ENCODE measurements at regions not wholly inside any gene's neighbourhood (a gene's known extent, or its start where the extent isn't known, plus 50 kb on each side); places are given as distances from the start of the nearest gene placed in this dataset.

DNA sequence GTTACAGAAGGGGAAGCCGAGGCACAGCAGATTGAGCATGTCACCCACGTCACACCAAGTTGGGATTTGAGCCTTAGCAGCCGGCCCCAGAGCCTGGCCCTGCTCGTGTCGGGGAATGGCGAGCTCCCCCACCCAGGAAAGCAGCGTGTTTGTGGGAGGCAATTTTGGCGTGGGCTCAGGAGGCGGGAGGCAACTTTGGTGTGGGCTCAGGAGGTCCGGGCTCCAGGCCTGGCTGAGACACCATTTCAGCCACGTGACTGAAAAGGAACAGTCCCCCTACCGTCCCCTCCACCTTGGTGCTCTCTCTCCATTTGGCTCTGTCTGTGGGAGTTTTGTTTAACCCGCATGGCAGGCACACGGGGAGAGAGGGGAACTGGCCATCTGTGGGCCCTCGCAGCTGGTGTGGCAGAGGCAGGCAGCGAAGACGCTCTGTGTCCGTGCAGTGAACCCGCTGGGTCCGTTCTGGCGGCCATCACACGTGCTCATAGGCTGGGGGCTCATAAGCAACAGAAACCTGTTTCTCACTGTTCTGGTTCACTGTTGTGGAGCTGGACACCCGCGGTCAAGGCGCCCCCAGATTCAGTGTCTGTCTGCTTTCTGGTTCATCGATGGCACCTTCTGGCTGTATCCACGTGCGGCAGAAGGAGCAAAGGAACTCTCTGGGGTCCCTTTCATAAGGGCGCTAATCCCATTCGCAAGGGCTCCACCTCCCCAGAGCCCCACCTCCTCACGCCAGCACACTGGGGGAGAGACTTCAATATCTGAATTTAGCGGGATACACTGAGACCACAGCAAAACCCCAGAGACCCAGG lies 110.2 kb downstream of the CRYAA start:
- Mint-ChIP-seq H3K36me3 (ENCODE audit: insufficient read depth, unreplicated experiment) (no peaks in the 10 kb centered on the region), H3K4me3 (ENCODE audit: low read depth, unreplicated experiment) (no peak overlapping the region), H3K4me1 (ENCODE audit: low read depth, unreplicated experiment) (no peaks in the 10 kb centered on the region), H3K27ac (ENCODE audit: unreplicated experiment) (no peak overlapping the region), H3K9me3 (ENCODE audit: low read depth, unreplicated experiment) (no peaks in the 10 kb centered on the region), H3K27me3 (ENCODE audit: unreplicated experiment) (peaks cover 13% of the 10 kb centered on the region)
- CTCF ChIA-PET = no interaction called here
- no peak for TF ChIP-seq CTCF (IDR thresholded peaks at IDR 0.05; ENCODE audit: unreplicated experiment)
- intact Hi-C loops (cut with micrococcal nuclease; ENCODE audit: unreplicated experiment) = no loop called here
- BruUV-seq (replicated peaks) = no TSS peak
- no peak for DNase-seq

DNA sequence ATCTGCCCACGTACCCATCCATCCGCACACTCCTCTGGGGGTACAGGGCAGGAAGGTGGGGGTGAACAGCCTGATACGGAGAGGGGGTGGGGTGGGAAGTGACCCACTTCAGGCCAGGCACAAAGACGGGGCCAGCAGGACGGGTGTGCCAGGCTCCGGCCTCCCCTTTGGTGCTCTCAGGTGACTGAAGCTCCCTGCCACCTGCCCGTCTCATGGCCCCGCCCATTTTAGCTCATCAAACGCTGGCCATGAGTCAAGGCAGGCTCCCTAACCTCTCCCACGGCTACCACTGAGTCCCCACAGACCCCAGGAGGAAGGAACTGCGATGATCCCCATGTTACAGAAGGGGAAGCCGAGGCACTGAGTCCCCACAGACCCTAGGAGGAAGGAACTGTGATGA lies 109.6 kb downstream of the CRYAA start:
- DNase-seq = no peak
- no peak for TF ChIP-seq CTCF (IDR thresholded peaks at IDR 0.05; ENCODE audit: unreplicated experiment)
- no peak overlapping the region for H3K4me3 Mint-ChIP-seq (ENCODE audit: low read depth, unreplicated experiment)
- no TSS peak for BruUV-seq (replicated peaks)
- H3K36me3 Mint-ChIP-seq (ENCODE audit: insufficient read depth, unreplicated experiment) = no peaks in the 10 kb centered on the region
- peaks cover 13% of the 10 kb centered on the region for H3K27me3 Mint-ChIP-seq (ENCODE audit: unreplicated experiment)
- no peaks in the 10 kb centered on the region for H3K4me1 Mint-ChIP-seq (ENCODE audit: low read depth, unreplicated experiment)
- CTCF ChIA-PET = no interaction called here
- intact Hi-C loops (cut with micrococcal nuclease; ENCODE audit: unreplicated experiment) = no loop called here
- H3K27ac Mint-ChIP-seq (ENCODE audit: unreplicated experiment) = no peak overlapping the region
- no peaks in the 10 kb centered on the region for H3K9me3 Mint-ChIP-seq (ENCODE audit: low read depth, unreplicated experiment)

- intact Hi-C loops (cut with micrococcal nuclease; ENCODE audit: unreplicated experiment) = no loop called here
- H3K4me3 Mint-ChIP-seq (ENCODE audit: low read depth, unreplicated experiment) = no peak overlapping the region
- CTCF ChIA-PET = no interaction called here
Measured at GRCh38 chr21:43277481-43278351, 108.9 kb downstream of the CRYAA start.

GRCh38 chr21:43276811-43277210 lies 108.0 kb downstream of the CRYAA start:
- H3K4me1 Mint-ChIP-seq (ENCODE audit: low read depth, unreplicated experiment) = no peaks in the 10 kb centered on the region
- BruUV-seq (replicated peaks) = no TSS peak
- no peak overlapping the region for H3K27ac Mint-ChIP-seq (ENCODE audit: unreplicated experiment)
- CTCF ChIA-PET = no interaction called here
- no peak for TF ChIP-seq CTCF (IDR thresholded peaks at IDR 0.05; ENCODE audit: unreplicated experiment)
- DNase-seq = no peak
- H3K27me3 Mint-ChIP-seq (ENCODE audit: unreplicated experiment) = peaks cover 13% of the 10 kb centered on the region
- H3K36me3 Mint-ChIP-seq (ENCODE audit: insufficient read depth, unreplicated experiment) = no peaks in the 10 kb centered on the region
- no peak overlapping the region for H3K4me3 Mint-ChIP-seq (ENCODE audit: low read depth, unreplicated experiment)
- H3K9me3 Mint-ChIP-seq (ENCODE audit: low read depth, unreplicated experiment) = no peaks in the 10 kb centered on the region
- intact Hi-C loops (cut with micrococcal nuclease; ENCODE audit: unreplicated experiment) = no loop called here

More at GRCh38 chr21:43277481-43278351, 108.9 kb downstream of the CRYAA start:
- BruUV-seq (replicated peaks) = no TSS peak
- DNase-seq = no peak
- no peaks in the 10 kb centered on the region for H3K4me1 Mint-ChIP-seq (ENCODE audit: low read depth, unreplicated experiment)
- peaks cover 13% of the 10 kb centered on the region for H3K27me3 Mint-ChIP-seq (ENCODE audit: unreplicated experiment)
- H3K9me3 Mint-ChIP-seq (ENCODE audit: low read depth, unreplicated experiment) = no peaks in the 10 kb centered on the region
- no peak overlapping the region for H3K27ac Mint-ChIP-seq (ENCODE audit: unreplicated experiment)
- no peak for TF ChIP-seq CTCF (IDR thresholded peaks at IDR 0.05; ENCODE audit: unreplicated experiment)
- H3K36me3 Mint-ChIP-seq (ENCODE audit: insufficient read depth, unreplicated experiment) = no peaks in the 10 kb centered on the region

All from Calu3 (cell line).